H9 (cell line): ENCODE measurements at regions not wholly inside any gene's neighbourhood (a gene's known extent, or its start where the extent isn't known, plus 50 kb on each side); places are given as distances from the start of the nearest gene placed in this dataset.

ENCODE experiments used
- DNase-seq: peaks from one replicate; pipeline ENCODE4 v3.0.0-alpha.2; 2017
- H2AFZ ChIP-seq: one replicate; pipeline ENCODE4 v1.6.1; 2013; ENCODE audit warnings: mild to moderate bottlenecking, low read length, control low read depth, moderate library complexity
- H2AK5ac ChIP-seq: 2 replicates; pipeline ENCODE4 v1.6.1; 2013; ENCODE audit warnings: low read length, control low read depth, mixed read lengths; ENCODE audit not compliant: insufficient read length
- H2BK120ac ChIP-seq: one replicate; pipeline ENCODE4 v1.6.1; 2013; ENCODE audit warnings: low read depth, mild to moderate bottlenecking, low read length, control low read depth, inconsistent platforms; ENCODE audit not compliant: poor library complexity, severe bottlenecking
- H2BK12ac ChIP-seq: 2 replicates; pipeline ENCODE4 v1.6.1; 2013; ENCODE audit warnings: low read length, control low read depth, mixed read lengths, low read depth; ENCODE audit not compliant: insufficient read length
- H2BK15ac ChIP-seq: 2 replicates; pipeline ENCODE4 v1.6.1; 2013; ENCODE audit warnings: low read depth, low read length, control low read depth
- H2BK20ac ChIP-seq: one replicate; pipeline ENCODE4 v1.6.1; 2013; ENCODE audit warnings: low read depth, mild to moderate bottlenecking, low read length, control low read depth, inconsistent platforms; ENCODE audit not compliant: poor library complexity, severe bottlenecking
- H2BK5ac ChIP-seq: 2 replicates; pipeline ENCODE4 v1.6.1; 2013; ENCODE audit warnings: low read length, control low read depth, mixed read lengths; ENCODE audit not compliant: insufficient read length
- H3K14ac ChIP-seq: 2 replicates; pipeline ENCODE4 v1.6.1; 2013; ENCODE audit warnings: low read length, control low read depth; ENCODE audit not compliant: insufficient read depth
- H3K18ac ChIP-seq: 2 replicates; pipeline ENCODE4 v1.6.1; 2013; ENCODE audit warnings: low read depth, mild to moderate bottlenecking, mixed read lengths, low read length, control low read depth; ENCODE audit not compliant: insufficient read length
- H3K23ac ChIP-seq: 2 replicates; pipeline ENCODE4 v1.6.1; 2013; ENCODE audit warnings: low read length, control low read depth, mixed read lengths, low read depth; ENCODE audit not compliant: insufficient read length
- H3K23me2 ChIP-seq: 2 replicates; pipeline ENCODE4 v1.6.1; 2013; ENCODE audit warnings: low read depth, mild to moderate bottlenecking, mixed read lengths, low read length, control low read depth; ENCODE audit not compliant: insufficient read length, poor library complexity, severe bottlenecking
- H3K27ac ChIP-seq: 2 replicates; pipeline ENCODE4 v1.5.1; 2013; ENCODE audit warnings: low read length, control low read depth, mixed read lengths, low read depth; ENCODE audit not compliant: insufficient read length
- H3K27me3 ChIP-seq: 2 replicates; pipeline ENCODE4 v1.6.1; 2013; ENCODE audit warnings: low read length, control low read depth, inconsistent platforms; ENCODE audit not compliant: insufficient read depth
- H3K4ac ChIP-seq: 2 replicates; pipeline ENCODE4 v1.6.1; 2013; ENCODE audit warnings: low read depth, mild to moderate bottlenecking, control low read depth, inconsistent platforms, low read length, moderate library complexity
- H3K4me1 ChIP-seq: 2 replicates; pipeline ENCODE4 v1.6.1; 2013; ENCODE audit warnings: low read length, control low read depth, inconsistent platforms; ENCODE audit not compliant: insufficient read depth
- H3K4me2 ChIP-seq: 2 replicates; pipeline ENCODE4 v1.6.1; 2013; ENCODE audit warnings: low read length, control low read depth, mixed read lengths; ENCODE audit not compliant: insufficient read length, insufficient read depth
- H3K56ac ChIP-seq: 2 replicates; pipeline ENCODE4 v1.6.1; 2013; ENCODE audit warnings: low read depth, mild to moderate bottlenecking, mixed read lengths, low read length, control low read depth; ENCODE audit not compliant: insufficient read length
- H3K79me1 ChIP-seq: 2 replicates; pipeline ENCODE4 v1.6.1; 2013; ENCODE audit warnings: low read depth, mild to moderate bottlenecking, moderate library complexity, low read length, control low read depth, inconsistent platforms; ENCODE audit not compliant: insufficient read depth, poor library complexity, severe bottlenecking
- H3K79me2 ChIP-seq: 2 replicates; pipeline ENCODE4 v1.6.1; 2013; ENCODE audit warnings: low read length, control low read depth, inconsistent platforms; ENCODE audit not compliant: insufficient read depth
- H3K9ac ChIP-seq: 2 replicates; pipeline ENCODE4 v1.6.1; 2013; ENCODE audit warnings: low read length, control low read depth, mixed read lengths; ENCODE audit not compliant: insufficient read length; ENCODE audit errors: extremely low read depth
- H3K9me3 ChIP-seq: one replicate; pipeline ENCODE4 v1.6.1; 2013; ENCODE audit warnings: low read depth, low read length, inconsistent platforms; ENCODE audit not compliant: control insufficient read depth
- H3T11ph ChIP-seq: one replicate; pipeline ENCODE4 v1.6.1; 2013; ENCODE audit warnings: mild to moderate bottlenecking, low read length, control low read depth, inconsistent platforms
- H4K20me1 ChIP-seq: one replicate; pipeline ENCODE4 v1.6.1; 2013; ENCODE audit not compliant: control insufficient read depth, insufficient read length, insufficient read depth
- H4K5ac ChIP-seq: 2 replicates; pipeline ENCODE4 v1.6.1; 2013; ENCODE audit warnings: low read depth, mild to moderate bottlenecking, mixed read lengths, low read length, control low read depth; ENCODE audit not compliant: insufficient read length
- H4K8ac ChIP-seq: replicated peaks from 2 replicates; pipeline ENCODE4 v1.6.1; 2013; ENCODE audit warnings: low read length, control low read depth, mixed read lengths, low read depth; ENCODE audit not compliant: insufficient read length
- H4K91ac ChIP-seq: 2 replicates; pipeline ENCODE4 v1.6.1; 2013; ENCODE audit warnings: low read depth, mild to moderate bottlenecking, moderate library complexity, mixed read lengths, low read length, control low read depth; ENCODE audit not compliant: insufficient read length
- H3K27ac Mint-ChIP-seq, 3 experiments: 2 replicates in 2 of 3; 3 replicates in 1 of 3; pipeline ENCODE4 v1.8.0; 2020 to 2021; ENCODE audit warnings: mixed read lengths in 3 of 3, mild to moderate bottlenecking in 1 of 3, moderate library complexity in 1 of 3
- H3K27me3 Mint-ChIP-seq: 2 replicates; pipeline ENCODE4 v1.8.0; 2021; ENCODE audit warnings: low read depth, mild to moderate bottlenecking, moderate library complexity, mixed read lengths
- H3K36me3 Mint-ChIP-seq, 3 experiments: 2 replicates in 2 of 3; 3 replicates in 1 of 3; pipeline ENCODE4 v1.8.0; 2020 to 2021; ENCODE audit warnings: low read depth in 3 of 3, mixed read lengths in 3 of 3; ENCODE audit not compliant: insufficient read depth in 1 of 3
- H3K4me1 Mint-ChIP-seq, 2 experiments: 2 replicates each; pipeline ENCODE4 v1.8.0; 2020; ENCODE audit warnings: mixed read lengths in 2 of 2
- H3K4me3 Mint-ChIP-seq, 2 experiments: 2 replicates in 1 of 2; 3 replicates in 1 of 2; pipeline ENCODE4 v1.8.0; 2020 to 2021; ENCODE audit warnings: mild to moderate bottlenecking in 2 of 2, mixed read lengths in 2 of 2, moderate library complexity in 1 of 2
- H3K9me3 Mint-ChIP-seq, 2 experiments: 2 replicates in 1 of 2; 3 replicates in 1 of 2; pipeline ENCODE4 v1.8.0; 2020; ENCODE audit warnings: mild to moderate bottlenecking in 2 of 2, mixed read lengths in 2 of 2, moderate library complexity in 1 of 2
- WGBS: extraction: QIAGEN DNeasy Blood & Tissue Kit; methylation state at CpG from one replicate; pipeline ENCODE4 v1.1.7; 2013; ENCODE audit warnings: missing lambda C conversion rate, low lambda C conversion rate, mixed read lengths; ENCODE audit not compliant: insufficient read length; ENCODE audit errors: extremely low coverage; 5-methylcytosine and 5-hydroxymethylcytosine counted together
- TF ChIP-seq, protein P1 (sequence below): fragments of 200-600 bp; sonication (generic); conservative IDR thresholded peaks from 3 replicates; pipeline ENCODE4 v1.8.0; 2021; ENCODE audit warnings: antibody characterized with exemption, mild to moderate bottlenecking

DNA sequence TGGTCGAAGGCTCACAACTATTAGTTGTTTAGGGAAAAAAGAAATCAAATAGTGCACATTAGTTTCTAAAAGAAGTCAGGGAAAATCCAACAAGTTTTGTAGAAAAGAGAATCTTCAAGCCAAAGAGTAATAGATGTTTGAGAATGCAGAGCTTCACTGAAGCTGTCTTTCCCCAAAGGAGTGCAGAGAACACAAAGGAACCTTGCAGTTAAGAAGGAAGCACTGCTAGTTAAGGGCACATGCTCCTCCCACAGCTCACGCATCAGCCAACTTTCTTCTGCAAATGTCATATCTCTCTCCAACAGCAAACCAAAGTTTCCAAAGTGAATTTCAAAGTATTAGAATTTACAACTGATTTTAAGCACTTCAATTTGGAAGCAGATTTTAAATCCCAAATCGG lies 116.4 kb upstream of the FST start:
- H3K23ac ChIP-seq: no peak overlapping the region
- no peak overlapping the region for H2BK5ac ChIP-seq
- no peak overlapping the region for H3K4me3 Mint-ChIP-seq
- H2BK12ac ChIP-seq: no peak overlapping the region
- H3K9me3 ChIP-seq: no peaks in the 10 kb centered on the region
- H2AK5ac ChIP-seq: no peak overlapping the region
- H3K18ac ChIP-seq: no peak overlapping the region
- no peak overlapping the region for H3K9ac ChIP-seq
- peaks cover 4% of the 10 kb centered on the region in 2 experiments for H3K4me1 Mint-ChIP-seq
- no peaks in the 10 kb centered on the region for H3K79me2 ChIP-seq
- H3K27ac Mint-ChIP-seq: no peak overlapping the region
- DNase-seq: no peak
- no peak overlapping the region for H3K4ac ChIP-seq
- H3K79me1 ChIP-seq: no peaks in the 10 kb centered on the region
- H4K20me1 ChIP-seq: no peaks in the 10 kb centered on the region
- no peaks in the 10 kb centered on the region for H3K4me1 ChIP-seq
- H2BK20ac ChIP-seq: no peak overlapping the region
- H4K91ac ChIP-seq: no peak overlapping the region
- no peak overlapping the region for H4K8ac ChIP-seq
- H3K4me2 ChIP-seq: no peak overlapping the region
- H3K23me2 ChIP-seq: no peaks in the 10 kb centered on the region
- no peak overlapping the region for H2AFZ ChIP-seq
- no peak overlapping the region for H3K27ac ChIP-seq
- H3K9me3 Mint-ChIP-seq: no peaks in the 10 kb centered on the region
- TF ChIP-seq, protein P1, sequence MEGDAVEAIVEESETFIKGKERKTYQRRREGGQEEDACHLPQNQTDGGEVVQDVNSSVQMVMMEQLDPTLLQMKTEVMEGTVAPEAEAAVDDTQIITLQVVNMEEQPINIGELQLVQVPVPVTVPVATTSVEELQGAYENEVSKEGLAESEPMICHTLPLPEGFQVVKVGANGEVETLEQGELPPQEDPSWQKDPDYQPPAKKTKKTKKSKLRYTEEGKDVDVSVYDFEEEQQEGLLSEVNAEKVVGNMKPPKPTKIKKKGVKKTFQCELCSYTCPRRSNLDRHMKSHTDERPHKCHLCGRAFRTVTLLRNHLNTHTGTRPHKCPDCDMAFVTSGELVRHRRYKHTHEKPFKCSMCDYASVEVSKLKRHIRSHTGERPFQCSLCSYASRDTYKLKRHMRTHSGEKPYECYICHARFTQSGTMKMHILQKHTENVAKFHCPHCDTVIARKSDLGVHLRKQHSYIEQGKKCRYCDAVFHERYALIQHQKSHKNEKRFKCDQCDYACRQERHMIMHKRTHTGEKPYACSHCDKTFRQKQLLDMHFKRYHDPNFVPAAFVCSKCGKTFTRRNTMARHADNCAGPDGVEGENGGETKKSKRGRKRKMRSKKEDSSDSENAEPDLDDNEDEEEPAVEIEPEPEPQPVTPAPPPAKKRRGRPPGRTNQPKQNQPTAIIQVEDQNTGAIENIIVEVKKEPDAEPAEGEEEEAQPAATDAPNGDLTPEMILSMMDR: no peak
- H3K36me3 Mint-ChIP-seq: no peaks in the 10 kb centered on the region
- no peak overlapping the region for H3K56ac ChIP-seq
- no peak overlapping the region for H2BK15ac ChIP-seq
- no peak overlapping the region for H3K14ac ChIP-seq
- no peak overlapping the region for H2BK120ac ChIP-seq
- H4K5ac ChIP-seq: no peak overlapping the region
- H3K27me3 Mint-ChIP-seq: no peaks in the 10 kb centered on the region
- WGBS: no CpG with 5 or more reads among the region's 3 CpGs
- no peaks in the 10 kb centered on the region for H3K27me3 ChIP-seq
- H3T11ph ChIP-seq: no peak overlapping the region
